ENCODE measurements at regions not wholly inside any gene's neighbourhood (a gene's known extent, or its start where the extent isn't known, plus 50 kb on each side); places are given as distances from the start of the nearest gene placed in this dataset.

DNA sequence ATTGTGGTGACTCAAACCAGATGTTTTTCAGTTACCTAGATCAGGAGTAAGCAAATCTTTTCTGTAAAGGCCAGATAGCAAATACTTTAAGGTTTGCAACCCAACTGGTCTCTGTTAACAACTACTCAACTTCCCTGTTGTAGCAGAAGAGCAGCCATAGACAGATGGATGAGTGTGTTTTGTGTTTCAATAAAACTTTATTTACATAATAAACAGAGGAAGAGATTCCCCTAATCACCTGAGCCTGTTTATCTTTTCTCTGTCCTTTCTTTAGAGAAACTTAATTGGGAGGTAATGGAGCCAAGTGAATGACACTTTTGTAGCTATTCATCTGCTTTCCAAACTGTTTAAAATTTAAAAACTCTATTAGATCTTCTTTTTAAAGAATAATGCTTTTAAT, 365.1 kb downstream of the IPO8 start:
- POLR2A ChIA-PET: no interaction called here
- H3K4me1 ChIP-seq (ENCODE audit: control insufficient read depth, insufficient read depth, low read length): no peaks in the 10 kb centered on the region
- no peak overlapping the region for H3K27ac ChIP-seq (ENCODE audit: extremely low read depth, low read depth, low read length)
- CTCF ChIA-PET: no interaction called here
- TF ChIP-seq ZNF223 (tag by site-specific recombination; IDR thresholded peaks at IDR 0.05) (no peak), ZFP69B (tag by site-specific recombination; IDR thresholded peaks at IDR 0.05) (no peak), GLI4 (tag by site-specific recombination; IDR thresholded peaks at IDR 0.05) (no peak), ZNF48 (tag by site-specific recombination; IDR thresholded peaks at IDR 0.05) (no peak), ZNF548 (tag by site-specific recombination; IDR thresholded peaks at IDR 0.05) (no peak), ZNF544 (tag by site-specific recombination; IDR thresholded peaks at IDR 0.05) (no peak), ZNF112 (tag by site-specific recombination; IDR thresholded peaks at IDR 0.05) (no peak), ZNF600 (tag by site-specific recombination; IDR thresholded peaks at IDR 0.05) (no peak)
- TF ChIP-seq, protein P1, sequence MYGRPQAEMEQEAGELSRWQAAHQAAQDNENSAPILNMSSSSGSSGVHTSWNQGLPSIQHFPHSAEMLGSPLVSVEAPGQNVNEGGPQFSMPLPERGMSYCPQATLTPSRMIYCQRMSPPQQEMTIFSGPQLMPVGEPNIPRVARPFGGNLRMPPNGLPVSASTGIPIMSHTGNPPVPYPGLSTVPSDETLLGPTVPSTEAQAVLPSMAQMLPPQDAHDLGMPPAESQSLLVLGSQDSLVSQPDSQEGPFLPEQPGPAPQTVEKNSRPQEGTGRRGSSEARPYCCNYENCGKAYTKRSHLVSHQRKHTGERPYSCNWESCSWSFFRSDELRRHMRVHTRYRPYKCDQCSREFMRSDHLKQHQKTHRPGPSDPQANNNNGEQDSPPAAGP (tag by site-specific recombination; IDR thresholded peaks at IDR 0.05): no peak
- TF ChIP-seq, protein P2, sequence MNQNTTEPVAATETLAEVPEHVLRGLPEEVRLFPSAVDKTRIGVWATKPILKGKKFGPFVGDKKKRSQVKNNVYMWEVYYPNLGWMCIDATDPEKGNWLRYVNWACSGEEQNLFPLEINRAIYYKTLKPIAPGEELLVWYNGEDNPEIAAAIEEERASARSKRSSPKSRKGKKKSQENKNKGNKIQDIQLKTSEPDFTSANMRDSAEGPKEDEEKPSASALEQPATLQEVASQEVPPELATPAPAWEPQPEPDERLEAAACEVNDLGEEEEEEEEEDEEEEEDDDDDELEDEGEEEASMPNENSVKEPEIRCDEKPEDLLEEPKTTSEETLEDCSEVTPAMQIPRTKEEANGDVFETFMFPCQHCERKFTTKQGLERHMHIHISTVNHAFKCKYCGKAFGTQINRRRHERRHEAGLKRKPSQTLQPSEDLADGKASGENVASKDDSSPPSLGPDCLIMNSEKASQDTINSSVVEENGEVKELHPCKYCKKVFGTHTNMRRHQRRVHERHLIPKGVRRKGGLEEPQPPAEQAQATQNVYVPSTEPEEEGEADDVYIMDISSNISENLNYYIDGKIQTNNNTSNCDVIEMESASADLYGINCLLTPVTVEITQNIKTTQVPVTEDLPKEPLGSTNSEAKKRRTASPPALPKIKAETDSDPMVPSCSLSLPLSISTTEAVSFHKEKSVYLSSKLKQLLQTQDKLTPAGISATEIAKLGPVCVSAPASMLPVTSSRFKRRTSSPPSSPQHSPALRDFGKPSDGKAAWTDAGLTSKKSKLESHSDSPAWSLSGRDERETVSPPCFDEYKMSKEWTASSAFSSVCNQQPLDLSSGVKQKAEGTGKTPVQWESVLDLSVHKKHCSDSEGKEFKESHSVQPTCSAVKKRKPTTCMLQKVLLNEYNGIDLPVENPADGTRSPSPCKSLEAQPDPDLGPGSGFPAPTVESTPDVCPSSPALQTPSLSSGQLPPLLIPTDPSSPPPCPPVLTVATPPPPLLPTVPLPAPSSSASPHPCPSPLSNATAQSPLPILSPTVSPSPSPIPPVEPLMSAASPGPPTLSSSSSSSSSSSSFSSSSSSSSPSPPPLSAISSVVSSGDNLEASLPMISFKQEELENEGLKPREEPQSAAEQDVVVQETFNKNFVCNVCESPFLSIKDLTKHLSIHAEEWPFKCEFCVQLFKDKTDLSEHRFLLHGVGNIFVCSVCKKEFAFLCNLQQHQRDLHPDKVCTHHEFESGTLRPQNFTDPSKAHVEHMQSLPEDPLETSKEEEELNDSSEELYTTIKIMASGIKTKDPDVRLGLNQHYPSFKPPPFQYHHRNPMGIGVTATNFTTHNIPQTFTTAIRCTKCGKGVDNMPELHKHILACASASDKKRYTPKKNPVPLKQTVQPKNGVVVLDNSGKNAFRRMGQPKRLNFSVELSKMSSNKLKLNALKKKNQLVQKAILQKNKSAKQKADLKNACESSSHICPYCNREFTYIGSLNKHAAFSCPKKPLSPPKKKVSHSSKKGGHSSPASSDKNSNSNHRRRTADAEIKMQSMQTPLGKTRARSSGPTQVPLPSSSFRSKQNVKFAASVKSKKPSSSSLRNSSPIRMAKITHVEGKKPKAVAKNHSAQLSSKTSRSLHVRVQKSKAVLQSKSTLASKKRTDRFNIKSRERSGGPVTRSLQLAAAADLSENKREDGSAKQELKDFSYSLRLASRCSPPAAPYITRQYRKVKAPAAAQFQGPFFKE (tag by site-specific recombination; IDR thresholded peaks at IDR 0.05; ENCODE audit: borderline replicate concordance): no peak
- TF ChIP-seq, protein P3, sequence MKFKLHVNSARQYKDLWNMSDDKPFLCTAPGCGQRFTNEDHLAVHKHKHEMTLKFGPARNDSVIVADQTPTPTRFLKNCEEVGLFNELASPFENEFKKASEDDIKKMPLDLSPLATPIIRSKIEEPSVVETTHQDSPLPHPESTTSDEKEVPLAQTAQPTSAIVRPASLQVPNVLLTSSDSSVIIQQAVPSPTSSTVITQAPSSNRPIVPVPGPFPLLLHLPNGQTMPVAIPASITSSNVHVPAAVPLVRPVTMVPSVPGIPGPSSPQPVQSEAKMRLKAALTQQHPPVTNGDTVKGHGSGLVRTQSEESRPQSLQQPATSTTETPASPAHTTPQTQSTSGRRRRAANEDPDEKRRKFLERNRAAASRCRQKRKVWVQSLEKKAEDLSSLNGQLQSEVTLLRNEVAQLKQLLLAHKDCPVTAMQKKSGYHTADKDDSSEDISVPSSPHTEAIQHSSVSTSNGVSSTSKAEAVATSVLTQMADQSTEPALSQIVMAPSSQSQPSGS (tag by site-specific recombination; IDR thresholded peaks at IDR 0.05; ENCODE audit: low read depth): no peak
- TF ChIP-seq, protein P4, sequence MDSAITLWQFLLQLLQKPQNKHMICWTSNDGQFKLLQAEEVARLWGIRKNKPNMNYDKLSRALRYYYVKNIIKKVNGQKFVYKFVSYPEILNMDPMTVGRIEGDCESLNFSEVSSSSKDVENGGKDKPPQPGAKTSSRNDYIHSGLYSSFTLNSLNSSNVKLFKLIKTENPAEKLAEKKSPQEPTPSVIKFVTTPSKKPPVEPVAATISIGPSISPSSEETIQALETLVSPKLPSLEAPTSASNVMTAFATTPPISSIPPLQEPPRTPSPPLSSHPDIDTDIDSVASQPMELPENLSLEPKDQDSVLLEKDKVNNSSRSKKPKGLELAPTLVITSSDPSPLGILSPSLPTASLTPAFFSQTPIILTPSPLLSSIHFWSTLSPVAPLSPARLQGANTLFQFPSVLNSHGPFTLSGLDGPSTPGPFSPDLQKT (IDR thresholded peaks at IDR 0.05; ENCODE audit: borderline replicate concordance, low read depth, low read length): no peak
- TF ChIP-seq, protein P5, sequence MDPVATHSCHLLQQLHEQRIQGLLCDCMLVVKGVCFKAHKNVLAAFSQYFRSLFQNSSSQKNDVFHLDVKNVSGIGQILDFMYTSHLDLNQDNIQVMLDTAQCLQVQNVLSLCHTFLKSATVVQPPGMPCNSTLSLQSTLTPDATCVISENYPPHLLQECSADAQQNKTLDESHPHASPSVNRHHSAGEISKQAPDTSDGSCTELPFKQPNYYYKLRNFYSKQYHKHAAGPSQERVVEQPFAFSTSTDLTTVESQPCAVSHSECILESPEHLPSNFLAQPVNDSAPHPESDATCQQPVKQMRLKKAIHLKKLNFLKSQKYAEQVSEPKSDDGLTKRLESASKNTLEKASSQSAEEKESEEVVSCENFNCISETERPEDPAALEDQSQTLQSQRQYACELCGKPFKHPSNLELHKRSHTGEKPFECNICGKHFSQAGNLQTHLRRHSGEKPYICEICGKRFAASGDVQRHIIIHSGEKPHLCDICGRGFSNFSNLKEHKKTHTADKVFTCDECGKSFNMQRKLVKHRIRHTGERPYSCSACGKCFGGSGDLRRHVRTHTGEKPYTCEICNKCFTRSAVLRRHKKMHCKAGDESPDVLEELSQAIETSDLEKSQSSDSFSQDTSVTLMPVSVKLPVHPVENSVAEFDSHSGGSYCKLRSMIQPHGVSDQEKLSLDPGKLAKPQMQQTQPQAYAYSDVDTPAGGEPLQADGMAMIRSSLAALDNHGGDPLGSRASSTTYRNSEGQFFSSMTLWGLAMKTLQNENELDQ (tag by site-specific recombination; IDR thresholded peaks at IDR 0.05; ENCODE audit: low read depth): no peak
- H3K4me3 ChIP-seq (ENCODE audit: low read depth, low read length): no peak overlapping the region
- no peaks in the 10 kb centered on the region for H3K9me3 ChIP-seq (ENCODE audit: control insufficient read depth, insufficient read depth, low read depth, low read length)
- no peaks in the 10 kb centered on the region for H3K36me3 ChIP-seq (ENCODE audit: control insufficient read depth in 2 of 2, insufficient read depth in 1 of 2, low read length in 2 of 2)

DNA sequence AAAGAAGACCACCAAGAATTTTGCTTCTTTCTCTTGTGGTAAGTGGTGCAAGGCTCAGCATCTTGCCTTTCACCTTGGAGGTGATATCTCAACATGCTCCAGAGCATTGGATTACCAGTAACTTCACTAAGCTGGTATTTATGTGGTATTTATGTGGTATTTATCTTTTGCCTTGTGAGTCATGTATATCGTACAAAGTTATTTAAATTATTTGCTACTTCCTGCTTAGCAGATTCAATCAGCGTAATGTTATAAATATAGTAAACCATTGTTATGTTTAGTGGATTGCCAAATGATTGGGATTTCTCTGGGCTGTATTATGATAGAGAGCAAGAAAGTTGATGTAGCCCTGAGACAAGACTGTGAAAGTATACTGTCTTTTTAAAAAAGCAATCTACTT, 366.4 kb downstream of the IPO8 start:
- H3K4me1 ChIP-seq (ENCODE audit: control insufficient read depth, insufficient read depth, low read length): no peaks in the 10 kb centered on the region
- H3K9me3 ChIP-seq (ENCODE audit: control insufficient read depth, insufficient read depth, low read depth, low read length): no peaks in the 10 kb centered on the region
- no peaks in the 10 kb centered on the region for H3K36me3 ChIP-seq (ENCODE audit: control insufficient read depth in 2 of 2, insufficient read depth in 1 of 2, low read length in 2 of 2)
- H3K27ac ChIP-seq (ENCODE audit: extremely low read depth, low read depth, low read length): no peak overlapping the region
- ChIA-PET CTCF (no interaction called here), POLR2A (no interaction called here)
- no peak overlapping the region for H3K4me3 ChIP-seq (ENCODE audit: low read depth, low read length)
- TF ChIP-seq ZNF626 (tag by site-specific recombination; IDR thresholded peaks at IDR 0.05) (no peak), ZNF830 (tag by site-specific recombination; IDR thresholded peaks at IDR 0.05; ENCODE audit: low read depth) (no peak), ZNF571 (tag by site-specific recombination; IDR thresholded peaks at IDR 0.05) (no peak), REPIN1 (tag by site-specific recombination; IDR thresholded peaks at IDR 0.05; ENCODE audit: low read depth) (no peak), ZNF677 (tag by site-specific recombination; IDR thresholded peaks at IDR 0.05) (no peak), ZNF530 (tag by site-specific recombination; IDR thresholded peaks at IDR 0.05; ENCODE audit: low read depth) (no peak), ZNF2 (tag by site-specific recombination; IDR thresholded peaks at IDR 0.05) (no peak)
- TF ChIP-seq, protein P6, sequence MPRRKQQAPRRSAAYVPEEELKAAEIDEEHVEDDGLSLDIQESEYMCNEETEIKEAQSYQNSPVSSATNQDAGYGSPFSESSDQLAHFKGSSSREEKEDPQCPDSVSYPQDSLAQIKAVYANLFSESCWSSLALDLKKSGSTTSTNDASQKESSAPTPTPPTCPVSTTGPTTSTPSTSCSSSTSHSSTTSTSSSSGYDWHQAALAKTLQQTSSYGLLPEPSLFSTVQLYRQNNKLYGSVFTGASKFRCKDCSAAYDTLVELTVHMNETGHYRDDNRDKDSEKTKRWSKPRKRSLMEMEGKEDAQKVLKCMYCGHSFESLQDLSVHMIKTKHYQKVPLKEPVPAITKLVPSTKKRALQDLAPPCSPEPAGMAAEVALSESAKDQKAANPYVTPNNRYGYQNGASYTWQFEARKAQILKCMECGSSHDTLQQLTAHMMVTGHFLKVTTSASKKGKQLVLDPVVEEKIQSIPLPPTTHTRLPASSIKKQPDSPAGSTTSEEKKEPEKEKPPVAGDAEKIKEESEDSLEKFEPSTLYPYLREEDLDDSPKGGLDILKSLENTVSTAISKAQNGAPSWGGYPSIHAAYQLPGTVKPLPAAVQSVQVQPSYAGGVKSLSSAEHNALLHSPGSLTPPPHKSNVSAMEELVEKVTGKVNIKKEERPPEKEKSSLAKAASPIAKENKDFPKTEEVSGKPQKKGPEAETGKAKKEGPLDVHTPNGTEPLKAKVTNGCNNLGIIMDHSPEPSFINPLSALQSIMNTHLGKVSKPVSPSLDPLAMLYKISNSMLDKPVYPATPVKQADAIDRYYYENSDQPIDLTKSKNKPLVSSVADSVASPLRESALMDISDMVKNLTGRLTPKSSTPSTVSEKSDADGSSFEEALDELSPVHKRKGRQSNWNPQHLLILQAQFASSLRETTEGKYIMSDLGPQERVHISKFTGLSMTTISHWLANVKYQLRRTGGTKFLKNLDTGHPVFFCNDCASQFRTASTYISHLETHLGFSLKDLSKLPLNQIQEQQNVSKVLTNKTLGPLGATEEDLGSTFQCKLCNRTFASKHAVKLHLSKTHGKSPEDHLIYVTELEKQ (tag by site-specific recombination; IDR thresholded peaks at IDR 0.05; ENCODE audit: borderline replicate concordance): no peak

Data from HEK293 (cell line).